ENCODE measurements at regions not wholly inside any gene's neighbourhood (a gene's known extent, or its start where the extent isn't known, plus 50 kb on each side); places are given as distances from the start of the nearest gene placed in this dataset.
"Not testable (repeated sequence)": the region's sequence is repeated elsewhere in the genome, so short reads cannot be mapped to it uniquely, and the experiment has no call there.

- not testable (repeated sequence) for H3K36me3 Mint-ChIP-seq (ENCODE audit: insufficient read depth); H3K4me1 Mint-ChIP-seq (ENCODE audit: low read depth in 2 of 2); ATAC-seq (replicated peaks); H3K4me3 Mint-ChIP-seq; H3K27ac Mint-ChIP-seq; DNase-seq; H3K27me3 Mint-ChIP-seq
- peaks cover 0 to 14% of the 10 kb centered on the region in 2 donors for H3K9me3 Mint-ChIP-seq
Observed at GRCh38 chr4:12431259-12431658, 1002.6 kb upstream of the HS3ST1 start.

GRCh38 chr4:12421364-12421763, 992.7 kb upstream of the HS3ST1 start:
- no peak overlapping the region for H3K4me3 Mint-ChIP-seq
- H3K9me3 Mint-ChIP-seq = peaks cover 5 to 20% of the 10 kb centered on the region in 2 donors
- no peaks in the 10 kb centered on the region for H3K4me1 Mint-ChIP-seq (ENCODE audit: low read depth in 2 of 2)
- H3K27ac Mint-ChIP-seq = no peak overlapping the region
- ATAC-seq (replicated peaks) (no peak), DNase-seq (no peak)
- no peaks in the 10 kb centered on the region for H3K27me3 Mint-ChIP-seq
- H3K36me3 Mint-ChIP-seq (ENCODE audit: insufficient read depth) = no peaks in the 10 kb centered on the region

- ATAC-seq (replicated peaks) = no peak
- H3K27ac Mint-ChIP-seq = no peak overlapping the region
- H3K36me3 Mint-ChIP-seq (ENCODE audit: insufficient read depth) = no peaks in the 10 kb centered on the region
- no peaks in the 10 kb centered on the region for H3K4me1 Mint-ChIP-seq (ENCODE audit: low read depth in 2 of 2)
- H3K27me3 Mint-ChIP-seq = no peaks in the 10 kb centered on the region
- no peak for DNase-seq
- H3K9me3 Mint-ChIP-seq = peaks cover 9 to 17% of the 10 kb centered on the region in 2 donors
- no peak overlapping the region for H3K4me3 Mint-ChIP-seq
Observed at GRCh38 chr4:12416755-12417154, 988.1 kb upstream of the HS3ST1 start.

DNA sequence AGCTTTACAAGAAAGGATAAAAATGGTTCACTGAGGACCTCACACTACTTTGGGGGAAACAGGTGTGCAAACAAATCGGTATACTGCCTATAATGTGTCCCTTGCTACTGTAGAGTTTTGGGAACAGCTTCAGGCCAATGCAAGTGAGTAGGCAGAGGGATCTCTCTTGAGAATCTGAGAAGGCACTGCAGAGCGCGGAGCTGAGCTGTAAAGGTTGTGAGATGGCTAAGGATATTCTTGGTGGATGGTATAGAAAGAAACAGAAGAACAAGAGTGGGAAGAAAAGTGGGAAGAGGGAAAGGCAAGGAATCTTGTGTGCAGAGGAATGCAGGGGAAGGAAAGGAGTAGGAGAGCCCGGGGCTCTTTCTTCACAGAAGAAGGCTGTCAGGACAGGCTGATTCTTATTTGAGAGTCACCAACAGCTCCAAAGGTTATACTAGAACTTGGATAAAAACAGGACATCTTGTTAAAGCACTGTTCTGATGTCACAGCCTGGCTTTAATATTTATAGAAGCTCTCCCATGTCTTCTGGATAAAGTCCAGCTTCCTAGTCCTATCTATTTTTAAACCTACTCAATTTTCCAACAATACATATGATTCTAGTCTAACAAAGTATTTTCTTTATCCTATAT, 985.6 kb upstream of the HS3ST1 start:
- H3K9me3 Mint-ChIP-seq = peaks cover 6% of the 10 kb centered on the region in 2 donors
- ATAC-seq (replicated peaks) (no peak), DNase-seq (no peak)
- no peaks in the 10 kb centered on the region for H3K27me3 Mint-ChIP-seq
- H3K4me1 Mint-ChIP-seq (ENCODE audit: low read depth in 2 of 2) = no peaks in the 10 kb centered on the region
- no peak overlapping the region for H3K27ac Mint-ChIP-seq
- H3K4me3 Mint-ChIP-seq = no peak overlapping the region
- no peaks in the 10 kb centered on the region for H3K36me3 Mint-ChIP-seq (ENCODE audit: insufficient read depth)

DNA sequence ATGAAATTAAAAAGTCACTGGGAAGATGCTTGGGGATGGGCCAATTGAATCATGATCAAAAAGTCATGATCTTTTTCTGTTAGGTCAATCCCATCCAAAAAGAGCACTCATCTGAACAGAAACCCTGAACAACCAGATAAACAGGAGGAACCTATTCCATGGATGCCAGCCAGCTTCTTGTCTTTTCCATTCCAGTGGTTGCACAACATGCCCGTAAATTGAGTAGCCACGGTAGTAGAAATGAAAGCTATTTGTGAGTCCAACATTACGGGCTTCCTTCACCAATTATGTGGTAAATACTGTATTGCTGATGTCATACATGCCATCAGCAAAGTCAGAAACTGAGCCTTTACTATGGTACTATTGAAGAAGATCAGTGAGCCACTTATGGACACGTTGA, 982.4 kb upstream of the HS3ST1 start:
- no peaks in the 10 kb centered on the region for H3K4me1 Mint-ChIP-seq (ENCODE audit: low read depth in 2 of 2)
- H3K4me3 Mint-ChIP-seq = no peak overlapping the region
- peaks cover 6 to 13% of the 10 kb centered on the region in 2 donors for H3K9me3 Mint-ChIP-seq
- DNase-seq (no peak), ATAC-seq (replicated peaks) (no peak)
- no peaks in the 10 kb centered on the region for H3K36me3 Mint-ChIP-seq (ENCODE audit: insufficient read depth)
- H3K27ac Mint-ChIP-seq = no peak overlapping the region
- H3K27me3 Mint-ChIP-seq = no peaks in the 10 kb centered on the region

GRCh38 chr4:12409507-12410190, 981.0 kb upstream of the HS3ST1 start:
- DNase-seq (no peak), ATAC-seq (replicated peaks) (no peak)
- H3K27ac Mint-ChIP-seq = no peak overlapping the region
- no peaks in the 10 kb centered on the region for H3K4me1 Mint-ChIP-seq (ENCODE audit: low read depth in 2 of 2)
- peaks cover 4 to 13% of the 10 kb centered on the region in 2 donors for H3K9me3 Mint-ChIP-seq
- H3K27me3 Mint-ChIP-seq = no peaks in the 10 kb centered on the region
- H3K36me3 Mint-ChIP-seq (ENCODE audit: insufficient read depth) = no peaks in the 10 kb centered on the region
- no peak overlapping the region for H3K4me3 Mint-ChIP-seq

DNA sequence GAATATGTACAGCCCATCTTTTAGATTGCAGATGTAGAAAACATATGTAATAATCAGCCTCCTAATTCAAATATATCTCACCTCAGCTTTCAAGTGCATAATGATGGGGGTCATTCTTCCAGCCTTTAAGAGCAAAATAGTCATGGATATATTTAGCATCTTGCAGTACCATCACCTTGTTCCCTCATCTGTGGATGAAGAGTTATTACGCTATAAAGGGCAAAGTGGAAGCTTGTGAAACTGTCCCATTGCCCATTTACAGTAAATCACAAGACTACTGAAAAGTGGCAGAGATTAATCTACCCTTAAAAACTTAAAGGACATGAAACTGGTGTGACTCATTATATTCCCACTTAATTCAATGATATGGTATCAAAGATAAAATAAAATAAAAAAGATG, 979.7 kb upstream of the HS3ST1 start:
- ATAC-seq (replicated peaks) (no peak), DNase-seq (no peak)
- H3K27me3 Mint-ChIP-seq = no peaks in the 10 kb centered on the region
- no peak overlapping the region for H3K4me3 Mint-ChIP-seq
- no peaks in the 10 kb centered on the region for H3K4me1 Mint-ChIP-seq (ENCODE audit: low read depth in 2 of 2)
- no peaks in the 10 kb centered on the region for H3K36me3 Mint-ChIP-seq (ENCODE audit: insufficient read depth)
- H3K27ac Mint-ChIP-seq = no peak overlapping the region
- H3K9me3 Mint-ChIP-seq = peaks cover 2 to 8% of the 10 kb centered on the region in 2 donors

DNA sequence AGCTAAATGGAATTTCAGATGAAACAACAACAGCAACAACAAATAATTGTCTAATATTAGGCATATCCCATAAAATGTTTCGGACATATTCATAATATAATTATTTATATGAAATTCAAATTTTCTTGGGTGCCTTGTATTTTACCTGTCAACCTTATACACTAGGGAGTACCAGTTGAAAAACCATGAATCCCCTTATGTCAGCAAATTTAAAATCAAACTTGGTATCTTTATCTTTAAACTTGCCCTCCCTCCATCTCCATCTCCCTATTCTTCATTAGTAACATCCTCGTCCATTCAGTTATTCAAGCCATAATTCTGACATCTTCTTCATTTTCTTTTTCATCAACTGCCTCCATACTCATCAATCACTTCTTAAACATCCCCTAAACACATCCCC, 974.5 kb upstream of the HS3ST1 start:
- H3K4me1 Mint-ChIP-seq (ENCODE audit: low read depth in 2 of 2) = no peaks in the 10 kb centered on the region
- H3K36me3 Mint-ChIP-seq (ENCODE audit: insufficient read depth) = no peaks in the 10 kb centered on the region

GRCh38 chr4:12399781-12400180, 971.1 kb upstream of the HS3ST1 start:
- no peaks in the 10 kb centered on the region for H3K27me3 Mint-ChIP-seq
- H3K4me3 Mint-ChIP-seq = no peak overlapping the region
- peaks cover 6 to 14% of the 10 kb centered on the region in 2 donors for H3K9me3 Mint-ChIP-seq
- ATAC-seq (replicated peaks) (no peak), DNase-seq (no peak)
- H3K27ac Mint-ChIP-seq = no peak overlapping the region
- no peaks in the 10 kb centered on the region for H3K4me1 Mint-ChIP-seq (ENCODE audit: low read depth in 2 of 2)
- H3K36me3 Mint-ChIP-seq (ENCODE audit: insufficient read depth) = no peaks in the 10 kb centered on the region

More for the DNA sequence above, 974.5 kb upstream of the HS3ST1 start:
- ATAC-seq (replicated peaks) = no peak
- no peak for DNase-seq
- Mint-ChIP-seq H3K9me3 (peaks cover 3 to 15% of the 10 kb centered on the region in 2 donors), H3K27me3 (no peaks in the 10 kb centered on the region), H3K27ac (no peak overlapping the region), H3K4me3 (no peak overlapping the region)

DNA sequence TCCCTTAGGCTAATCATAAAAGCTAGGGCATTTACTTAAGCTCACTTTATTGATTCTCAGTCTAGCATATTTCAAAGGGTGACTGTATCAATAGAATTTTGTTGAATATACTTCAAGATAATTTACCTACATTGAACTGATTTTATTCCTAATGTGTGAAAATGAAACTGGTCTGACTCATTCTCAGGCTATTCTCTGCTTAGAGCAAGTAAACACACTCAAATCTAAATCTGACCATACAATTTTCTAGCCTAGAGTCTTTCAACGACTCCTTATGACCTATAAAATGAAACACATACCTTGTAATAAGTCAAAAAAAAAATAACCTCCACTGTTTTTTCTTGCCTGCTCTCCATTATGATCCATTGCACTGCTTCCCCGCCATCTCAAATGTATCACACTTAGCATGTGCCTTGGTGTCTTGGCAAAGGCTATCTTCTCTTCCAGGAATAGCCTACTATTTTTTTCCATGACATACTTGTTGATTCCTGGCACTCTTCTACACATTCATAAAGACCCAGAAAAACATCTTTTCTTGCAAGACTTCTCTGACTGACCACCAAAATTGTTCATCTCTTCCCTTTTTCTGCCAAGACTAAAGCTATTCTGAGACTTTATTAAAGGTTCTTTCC, 965.1 kb upstream of the HS3ST1 start:
- peaks cover 3 to 7% of the 10 kb centered on the region in 2 donors for H3K9me3 Mint-ChIP-seq
- no peaks in the 10 kb centered on the region for H3K4me1 Mint-ChIP-seq (ENCODE audit: low read depth in 2 of 2)
- no peak overlapping the region for H3K27ac Mint-ChIP-seq
- no peak for DNase-seq
- H3K36me3 Mint-ChIP-seq (ENCODE audit: insufficient read depth) = no peaks in the 10 kb centered on the region
- H3K4me3 Mint-ChIP-seq = no peak overlapping the region
- no peaks in the 10 kb centered on the region for H3K27me3 Mint-ChIP-seq
- no peak for ATAC-seq (replicated peaks)

- Mint-ChIP-seq H3K9me3 (peaks cover 0 to 4% of the 10 kb centered on the region in 2 donors), H3K4me3 (no peak overlapping the region), H3K27me3 (no peaks in the 10 kb centered on the region), H3K36me3 (ENCODE audit: insufficient read depth) (no peaks in the 10 kb centered on the region), H3K4me1 (ENCODE audit: low read depth in 2 of 2) (no peaks in the 10 kb centered on the region), H3K27ac (no peak overlapping the region)
- DNase-seq (no peak), ATAC-seq (replicated peaks) (no peak)
Observed at GRCh38 chr4:12389604-12390003, 960.9 kb upstream of the HS3ST1 start.

- Mint-ChIP-seq H3K36me3 (ENCODE audit: insufficient read depth) (no peaks in the 10 kb centered on the region), H3K4me1 (ENCODE audit: low read depth in 2 of 2) (no peaks in the 10 kb centered on the region), H3K27ac (no peak overlapping the region), H3K4me3 (no peak overlapping the region), H3K9me3 (peaks cover 5 to 11% of the 10 kb centered on the region in 2 donors), H3K27me3 (no peaks in the 10 kb centered on the region)
- ATAC-seq (replicated peaks) (no peak), DNase-seq (no peak)
Observed at GRCh38 chr4:12382567-12382966, 953.9 kb upstream of the HS3ST1 start.

DNA sequence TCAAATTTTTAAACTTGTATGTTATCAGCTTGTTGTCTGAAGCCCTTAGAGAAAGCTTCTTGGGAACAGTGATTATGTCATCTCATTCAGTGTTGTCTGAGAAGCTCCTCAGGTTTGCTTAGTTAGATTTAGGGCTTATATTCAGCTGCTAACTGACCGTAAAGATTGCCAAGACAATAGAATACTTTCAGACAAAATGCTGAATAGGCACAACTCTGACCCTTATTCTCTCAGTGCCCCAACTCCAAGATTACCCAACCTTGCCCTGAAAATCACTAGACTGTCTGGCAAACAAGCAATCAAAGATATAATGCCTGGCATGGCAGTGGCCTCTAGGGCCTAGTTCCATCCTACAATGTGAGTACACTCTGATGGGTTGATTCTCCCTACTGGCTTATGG, 950.5 kb upstream of the HS3ST1 start:
- ATAC-seq (replicated peaks) = no peak
- DNase-seq = no peak
- H3K4me1 Mint-ChIP-seq (ENCODE audit: low read depth in 2 of 2) = no peaks in the 10 kb centered on the region
- H3K27me3 Mint-ChIP-seq = no peaks in the 10 kb centered on the region
- H3K27ac Mint-ChIP-seq = no peak overlapping the region
- H3K36me3 Mint-ChIP-seq (ENCODE audit: insufficient read depth) = no peaks in the 10 kb centered on the region
- H3K4me3 Mint-ChIP-seq = no peak overlapping the region
- H3K9me3 Mint-ChIP-seq = peaks cover 7 to 25% of the 10 kb centered on the region in 2 donors

DNA sequence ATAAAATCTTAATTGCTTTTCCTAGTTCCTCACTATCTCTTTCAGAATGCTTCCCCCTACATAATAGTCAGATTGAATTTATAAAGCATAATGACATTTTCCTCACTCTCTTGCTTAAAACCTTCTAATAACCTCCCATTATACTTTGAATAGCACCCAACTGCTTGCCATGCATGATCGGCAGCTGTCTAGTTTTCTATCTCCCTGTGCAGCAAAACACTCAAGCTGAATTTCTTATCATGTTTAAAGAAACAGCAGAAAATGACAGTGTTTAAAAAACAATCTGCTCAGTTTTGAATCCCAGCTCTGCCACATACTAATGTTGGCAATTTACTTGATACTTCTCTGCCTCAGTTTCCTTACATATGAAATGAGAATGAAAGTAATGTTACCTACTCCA, 947.1 kb upstream of the HS3ST1 start:
- ATAC-seq (replicated peaks) = no peak
- H3K27me3 Mint-ChIP-seq = no peaks in the 10 kb centered on the region
- peaks cover 7 to 25% of the 10 kb centered on the region in 2 donors for H3K9me3 Mint-ChIP-seq
- no peaks in the 10 kb centered on the region for H3K36me3 Mint-ChIP-seq (ENCODE audit: insufficient read depth)
- no peak overlapping the region for H3K4me3 Mint-ChIP-seq
- H3K27ac Mint-ChIP-seq = no peak overlapping the region
- DNase-seq = no peak
- no peaks in the 10 kb centered on the region for H3K4me1 Mint-ChIP-seq (ENCODE audit: low read depth in 2 of 2)
